IPS-18a (cell line): ENCODE measurements at regions not wholly inside any gene's neighbourhood (a gene's known extent, or its start where the extent isn't known, plus 50 kb on each side); places are given as distances from the start of the nearest gene placed in this dataset.
"Not testable (repeated sequence)": the region's sequence is repeated elsewhere in the genome, so short reads cannot be mapped to it uniquely, and the experiment has no call there.

Experiments used
- H3K27ac ChIP-seq: one replicate; pipeline ENCODE4 v1.5.1; 2013; ENCODE audit warnings: low read length
- H3K27me3 ChIP-seq: one replicate; pipeline ENCODE4 v1.6.1; 2013; ENCODE audit warnings: mild to moderate bottlenecking, low read length; ENCODE audit not compliant: control insufficient read depth, insufficient read depth
- H3K36me3 ChIP-seq: one replicate; pipeline ENCODE4 v1.6.1; 2013; ENCODE audit warnings: low read depth, low read length; ENCODE audit not compliant: control insufficient read depth
- H3K4me1 ChIP-seq: one replicate; pipeline ENCODE4 v1.6.1; 2013; ENCODE audit warnings: low read depth, low read length; ENCODE audit not compliant: control insufficient read depth
- H3K4me3 ChIP-seq: one replicate; pipeline ENCODE4 v1.5.1; 2013; ENCODE audit warnings: low read length
- H3K9ac ChIP-seq: one replicate; pipeline ENCODE4 v1.6.1; 2013; ENCODE audit warnings: mild to moderate bottlenecking, low read length, moderate library complexity
- H3K9me3 ChIP-seq: one replicate; pipeline ENCODE4 v1.6.1; 2013; ENCODE audit warnings: low read depth, low read length; ENCODE audit not compliant: control insufficient read depth

- no peaks in the 10 kb centered on the region for H3K36me3 ChIP-seq
- no peak overlapping the region for H3K9ac ChIP-seq
- H3K4me3 ChIP-seq: no peak overlapping the region
- no peaks in the 10 kb centered on the region for H3K4me1 ChIP-seq
- no peaks in the 10 kb centered on the region for H3K27me3 ChIP-seq
- H3K27ac ChIP-seq: no peak overlapping the region
- no peaks in the 10 kb centered on the region for H3K9me3 ChIP-seq
Measured at GRCh38 chr21:27035791-27036190, 68.9 kb upstream of the ADAMTS5 start.

- Histone ChIP-seq H3K9ac (no peak overlapping the region), H3K4me1 (no peaks in the 10 kb centered on the region), H3K27ac (no peak overlapping the region), H3K27me3 (no peaks in the 10 kb centered on the region), H3K36me3 (no peaks in the 10 kb centered on the region), H3K4me3 (no peak overlapping the region), H3K9me3 (no peaks in the 10 kb centered on the region)
Measured at GRCh38 chr21:27034796-27035195, 67.9 kb upstream of the ADAMTS5 start.

DNA sequence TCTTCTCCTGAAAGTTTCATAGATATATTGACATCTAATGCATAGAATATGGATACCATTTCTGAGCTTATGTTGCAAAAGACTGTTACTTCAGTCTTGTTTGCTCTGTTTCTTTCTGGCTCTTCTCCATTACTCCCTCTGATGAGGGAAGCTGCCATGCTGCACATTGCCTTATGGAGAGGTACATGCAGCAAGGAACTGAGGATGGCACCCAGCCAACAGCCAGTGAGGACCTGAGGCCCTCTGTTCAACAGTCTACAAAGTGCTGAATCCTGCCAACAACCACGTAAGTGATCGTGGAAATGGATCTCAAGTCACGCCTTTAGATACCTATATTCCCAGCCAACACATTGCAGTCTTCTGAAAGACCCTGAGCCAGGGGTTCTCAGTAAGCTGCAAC is 66.6 kb upstream of the ADAMTS5 start:
- no peaks in the 10 kb centered on the region for H3K4me1 ChIP-seq
- no peak overlapping the region for H3K27ac ChIP-seq
- H3K9me3 ChIP-seq: no peaks in the 10 kb centered on the region
- no peaks in the 10 kb centered on the region for H3K27me3 ChIP-seq
- no peak overlapping the region for H3K4me3 ChIP-seq
- no peak overlapping the region for H3K9ac ChIP-seq
- no peaks in the 10 kb centered on the region for H3K36me3 ChIP-seq

- Histone ChIP-seq H3K27me3 (no peaks in the 10 kb centered on the region), H3K9ac (peak overlapping the region; percentile 16), H3K27ac (no peak overlapping the region), H3K4me1 (peaks cover 24% of the 10 kb centered on the region), H3K9me3 (no peaks in the 10 kb centered on the region), H3K4me3 (peak overlapping the region; percentile 25), H3K36me3 (no peaks in the 10 kb centered on the region)
Measured at GRCh38 chr21:27026501-27026900, 59.6 kb upstream of the ADAMTS5 start.

DNA sequence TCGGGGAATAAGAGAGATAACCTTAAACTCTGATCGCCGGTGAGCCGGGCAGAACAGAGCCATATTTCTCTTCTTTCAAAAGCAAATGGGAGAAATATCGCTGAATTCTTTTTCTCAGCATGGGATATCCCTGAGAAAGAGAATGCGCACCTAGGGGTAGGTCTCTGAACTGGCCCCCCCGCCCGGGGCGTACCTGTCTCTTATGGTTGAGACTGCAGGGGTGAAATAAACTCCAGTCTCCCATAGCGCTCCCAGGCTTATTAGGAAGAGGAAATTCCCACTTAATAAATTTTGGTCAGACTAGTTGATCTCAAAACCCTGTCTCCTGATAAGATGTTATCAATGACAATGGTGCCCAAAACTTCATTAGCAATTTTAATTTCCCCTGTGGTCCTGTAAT is 58.8 kb upstream of the ADAMTS5 start:
- not testable (repeated sequence) for H3K27me3 ChIP-seq

GRCh38 chr21:27024971-27025370 is 58.1 kb upstream of the ADAMTS5 start:
- Histone ChIP-seq H3K36me3 (no peaks in the 10 kb centered on the region), H3K9me3 (no peaks in the 10 kb centered on the region), H3K9ac (no peak overlapping the region), H3K4me1 (peaks cover 24% of the 10 kb centered on the region), H3K27ac (no peak overlapping the region), H3K4me3 (peak overlapping the region; percentile 12), H3K27me3 (no peaks in the 10 kb centered on the region)

More for the DNA sequence above, 58.8 kb upstream of the ADAMTS5 start:
- peaks cover 24% of the 10 kb centered on the region for H3K4me1 ChIP-seq
- not testable (repeated sequence) for H3K27ac ChIP-seq, H3K9me3 ChIP-seq, H3K9ac ChIP-seq, H3K36me3 ChIP-seq
- H3K4me3 ChIP-seq: peak overlapping the region; percentile 25

DNA sequence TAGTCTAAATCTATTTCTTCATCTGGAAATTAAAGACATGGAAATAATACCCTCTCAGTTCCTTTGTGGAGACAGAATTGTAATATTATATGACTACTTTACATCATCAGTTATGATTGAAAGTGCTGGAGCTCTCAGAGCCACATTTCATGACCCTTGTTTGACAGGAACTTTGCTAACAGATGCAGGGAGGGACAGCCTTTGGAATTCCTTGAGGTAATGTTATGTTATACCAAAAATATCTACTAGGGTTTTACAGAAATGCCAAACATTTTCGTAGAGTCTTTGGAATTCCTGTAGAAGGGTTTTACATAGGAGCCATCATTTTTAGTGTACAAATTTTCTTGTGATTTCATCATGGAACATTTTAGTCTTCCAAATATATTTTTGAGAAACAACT is 57.4 kb upstream of the ADAMTS5 start:
- Histone ChIP-seq H3K27ac (no peak overlapping the region), H3K27me3 (no peaks in the 10 kb centered on the region), H3K4me3 (no peak overlapping the region), H3K9me3 (no peaks in the 10 kb centered on the region), H3K9ac (no peak overlapping the region), H3K4me1 (peaks cover 24% of the 10 kb centered on the region), H3K36me3 (no peaks in the 10 kb centered on the region)

- Histone ChIP-seq H3K27ac (no peak overlapping the region), H3K4me1 (peaks cover 30% of the 10 kb centered on the region), H3K9ac (no peak overlapping the region), H3K9me3 (no peaks in the 10 kb centered on the region), H3K36me3 (no peaks in the 10 kb centered on the region), H3K27me3 (no peaks in the 10 kb centered on the region), H3K4me3 (no peak overlapping the region)
Measured at GRCh38 chr21:27023186-27023585, 56.3 kb upstream of the ADAMTS5 start.

GRCh38 chr21:27021801-27022200 is 54.9 kb upstream of the ADAMTS5 start:
- H3K4me3 ChIP-seq: no peak overlapping the region
- H3K9me3 ChIP-seq: no peaks in the 10 kb centered on the region
- no peak overlapping the region for H3K27ac ChIP-seq
- no peaks in the 10 kb centered on the region for H3K27me3 ChIP-seq
- no peaks in the 10 kb centered on the region for H3K36me3 ChIP-seq
- H3K9ac ChIP-seq: no peak overlapping the region
- H3K4me1 ChIP-seq: peaks cover 25% of the 10 kb centered on the region

- Histone ChIP-seq H3K27me3 (no peaks in the 10 kb centered on the region), H3K27ac (no peak overlapping the region), H3K4me1 (peaks cover 18% of the 10 kb centered on the region), H3K4me3 (no peak overlapping the region), H3K36me3 (no peaks in the 10 kb centered on the region), H3K9ac (no peak overlapping the region), H3K9me3 (no peaks in the 10 kb centered on the region)
Measured at GRCh38 chr21:27021046-27021445, 54.2 kb upstream of the ADAMTS5 start.

DNA sequence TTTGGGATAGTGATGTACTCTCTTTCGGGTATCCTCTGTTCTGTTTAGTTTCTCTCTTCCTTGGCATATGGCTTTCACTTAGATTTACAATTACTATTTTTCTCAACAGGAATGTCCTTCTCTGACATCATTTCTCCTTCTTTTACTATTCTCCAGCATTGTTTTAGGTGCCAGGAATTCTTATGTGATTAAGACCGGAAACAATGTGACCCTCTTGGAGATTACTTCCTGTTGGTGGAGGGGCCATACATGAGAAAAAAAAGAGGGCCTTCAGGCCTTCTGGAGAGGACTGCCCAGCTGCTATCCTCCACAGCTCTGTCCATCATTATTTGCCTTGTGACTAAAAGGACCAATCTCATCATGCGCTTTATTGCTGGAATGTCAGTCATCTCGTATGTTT is 50.4 kb upstream of the ADAMTS5 start:
- no peak overlapping the region for H3K27ac ChIP-seq
- H3K36me3 ChIP-seq: no peaks in the 10 kb centered on the region
- H3K4me3 ChIP-seq: no peak overlapping the region
- H3K4me1 ChIP-seq: peaks cover 6% of the 10 kb centered on the region
- H3K27me3 ChIP-seq: no peaks in the 10 kb centered on the region
- H3K9me3 ChIP-seq: no peaks in the 10 kb centered on the region
- no peak overlapping the region for H3K9ac ChIP-seq
